GM12878 (cell line): ENCODE measurements at regions not wholly inside any gene's neighbourhood (a gene's known extent, or its start where the extent isn't known, plus 50 kb on each side); places are given as distances from the start of the nearest gene placed in this dataset.

ENCODE experiments used
- ATAC-seq: fragments of 200-7000 bp; cut with Tn5 transposase; 3 replicates; pipeline ENCODE4 v1.9.1; 2020; ENCODE audit warnings: mild to moderate bottlenecking, moderate library complexity
- BruUV-seq: library from RNA; stranded (reverse); fragments of 400-500 nt; replicated peaks from 2 replicates; lab custom pipeline; 2021; lab: Mats Ljungman, UMichigan
- CTCF ChIA-PET: fragments of 300-600 bp; sonication (Branson Sonifier 250); formaldehyde crosslinking; extraction: SDS; loops from one replicate; lab custom pipeline; 2021; ENCODE audit warnings: inconsistent platforms; lab: Yijun Ruan, JAX
- POLR2A ChIA-PET: fragments of 350-600 bp; formaldehyde crosslinking; extraction: SDS; loops from one replicate; lab custom pipeline; 2021; ENCODE audit warnings: inconsistent platforms; lab: Charles Lee
- RAD21 ChIA-PET: fragments of 300-600 bp; sonication (Branson Sonifier 250); formaldehyde crosslinking; loops from one replicate; lab custom pipeline; 2023; ENCODE audit warnings: antibody characterized with exemption; ENCODE audit not compliant: unreplicated experiment; lab: Charles Lee
- SMC1A ChIA-PET: fragments of 300-600 bp; sonication (Branson Sonifier 250); formaldehyde crosslinking; loops from one replicate; lab custom pipeline; 2023; ENCODE audit not compliant: unreplicated experiment, uncharacterized antibody; lab: Charles Lee
- DNase-seq: peaks from one replicate; pipeline ENCODE4 v3.0.0-alpha.2; 2011; ENCODE audit warnings: low read depth, low spot score
- FAIRE-seq: peaks from 3 replicates; lab custom pipeline; 2011; peaks lifted over from hg19 to GRCh38; lab: Jason Lieb, UNC
- H2AFZ ChIP-seq: 2 replicates; pipeline ENCODE4 v1.6.0; 2011; ENCODE audit warnings: low read depth, low read length, control low read depth; ENCODE audit not compliant: control insufficient read depth
- H3K27ac ChIP-seq: 2 replicates; pipeline ENCODE4 v1.5.1; 2011; ENCODE audit warnings: control low read depth; ENCODE audit not compliant: control insufficient read depth, insufficient read depth
- H3K27me3 ChIP-seq, 2 experiments: replicated peaks in 1 of 2; 2 replicates each; pipeline versions ENCODE4 v1.6.0 to v1.6.1; 2011; ENCODE audit warnings: low read length in 1 of 2; ENCODE audit not compliant: control insufficient read depth in 2 of 2, insufficient read depth in 2 of 2
- H3K36me3 ChIP-seq, 2 experiments: 2 replicates each; pipeline ENCODE4 v1.5.1; 2011; ENCODE audit warnings: low read length in 1 of 2; ENCODE audit not compliant: control insufficient read depth in 2 of 2, insufficient read depth in 2 of 2
- H3K4me1 ChIP-seq: 2 replicates; pipeline ENCODE4 v1.6.1; 2011; ENCODE audit warnings: mild to moderate bottlenecking, low read length, moderate library complexity, mixed read lengths; ENCODE audit not compliant: control insufficient read depth, insufficient read depth
- H3K4me2 ChIP-seq: 2 replicates; pipeline ENCODE4 v1.6.0; 2011; ENCODE audit warnings: control low read depth; ENCODE audit not compliant: control insufficient read depth, insufficient read depth
- H3K4me3 ChIP-seq: fragments of 200-600 bp; sonication (generic); 2 replicates; pipeline ENCODE4 v1.5.1; 2016
- H3K79me2 ChIP-seq: 2 replicates; pipeline ENCODE4 v1.6.0; 2011; ENCODE audit warnings: low read length; ENCODE audit not compliant: control insufficient read depth, insufficient read depth
- H3K9ac ChIP-seq: 2 replicates; pipeline ENCODE4 v1.8.0; 2011; ENCODE audit warnings: low read length, control low read depth, mixed read lengths; ENCODE audit not compliant: control insufficient read depth, insufficient read depth
- H3K9me3 ChIP-seq: replicated peaks from 3 replicates; pipeline ENCODE4 v1.5.1; 2011; ENCODE audit warnings: mild to moderate bottlenecking, low read length; ENCODE audit not compliant: control insufficient read depth, insufficient read depth
- H4K20me1 ChIP-seq: 2 replicates; pipeline ENCODE4 v1.6.0; 2011; ENCODE audit not compliant: control insufficient read depth, insufficient read depth
- BACH1 ChIP-seq: fragments of 450-650 bp; IDR thresholded peaks from 2 replicates; pipeline ENCODE4 v1.6.1; 2017; ENCODE audit warnings: mild to moderate bottlenecking, borderline replicate concordance
- CHD1 ChIP-seq: IDR thresholded peaks from 2 replicates; pipeline ENCODE4 v1.6.1; 2012; ENCODE audit warnings: low read depth, low read length, improper control_type of control experiment
- CHD4 ChIP-seq: fragments of 200-600 bp; sonication (generic); IDR thresholded peaks from 2 replicates; pipeline ENCODE4 v1.6.1; 2016; ENCODE audit warnings: mild to moderate bottlenecking
- MTA3 ChIP-seq: IDR thresholded peaks from 2 replicates; pipeline ENCODE4 v1.6.1; 2012; ENCODE audit warnings: low read length, inconsistent platforms, borderline replicate concordance
- RAD21 ChIP-seq: IDR thresholded peaks from 2 replicates; pipeline ENCODE4 v1.6.1; 2011; ENCODE audit warnings: mild to moderate bottlenecking, low read depth, low read length, moderate library complexity; ENCODE audit not compliant: insufficient read depth
- RCOR1 ChIP-seq: conservative IDR thresholded peaks from 2 replicates; pipeline ENCODE4 v1.6.1; 2012; ENCODE audit warnings: low read depth, low read length, improper control_type of control experiment
- RUNX3 ChIP-seq: IDR thresholded peaks from 2 replicates; pipeline ENCODE4 v1.6.1; 2012; ENCODE audit warnings: low read length, inconsistent platforms
- SMAD5 ChIP-seq: IDR thresholded peaks from 2 replicates; pipeline ENCODE4 v1.6.1; 2016; ENCODE audit warnings: antibody characterized with exemption, low read depth
- SMC3 ChIP-seq: IDR thresholded peaks from 2 replicates; pipeline ENCODE4 v1.6.1; 2011; ENCODE audit warnings: low read length, improper control_type of control experiment, borderline replicate concordance
- whole genome bisulfite sequencing: methylation state at CpG from one replicate; pipeline ENCODE4 v1.1.6; 2016; ENCODE audit warnings: low lambda C conversion rate; ENCODE audit not compliant: insufficient replicate concordance, insufficient coverage; ENCODE audit errors: missing lambda C conversion rate; 5-methylcytosine and 5-hydroxymethylcytosine counted together
- in situ Hi-C: fragments of 300-500 bp; cut with MboI; formaldehyde crosslinking; loops from 9 replicates; pipeline ENCODE4 v1.14.3; 2018; ENCODE audit warnings: mixed read lengths
- intact Hi-C: fragments of 100-400 bp; cut with micrococcal nuclease; formaldehyde crosslinking; loops from one replicate; pipeline ENCODE4 v1.14.2; 2022; ENCODE audit not compliant: unreplicated experiment
- TF ChIP-seq, protein P1 (sequence below), 3 experiments: IDR thresholded peaks in 2 of 3; conservative IDR thresholded peaks in 1 of 3; 2 replicates each; pipeline ENCODE4 v1.5.1; 2011; ENCODE audit warnings: low read depth in 3 of 3, low read length in 3 of 3, mild to moderate bottlenecking in 3 of 3, control low read depth in 2 of 3, moderate library complexity in 2 of 3, inconsistent platforms in 1 of 3, mixed read lengths in 1 of 3; ENCODE audit not compliant: control insufficient read depth in 2 of 3, insufficient read depth in 1 of 3; ENCODE audit errors: extremely low read depth in 1 of 3
- TF ChIP-seq, protein P2 (sequence below): fragments of 450-650 bp; IDR thresholded peaks from 2 replicates; pipeline ENCODE4 v1.6.1; 2017; ENCODE audit warnings: borderline replicate concordance
- TF ChIP-seq, protein P3 (sequence below): fragments of 450-650 bp; IDR thresholded peaks from 2 replicates; pipeline ENCODE4 v1.6.1; 2018; ENCODE audit warnings: borderline replicate concordance, mild to moderate bottlenecking; ENCODE audit not compliant: partially characterized antibody

DNA sequence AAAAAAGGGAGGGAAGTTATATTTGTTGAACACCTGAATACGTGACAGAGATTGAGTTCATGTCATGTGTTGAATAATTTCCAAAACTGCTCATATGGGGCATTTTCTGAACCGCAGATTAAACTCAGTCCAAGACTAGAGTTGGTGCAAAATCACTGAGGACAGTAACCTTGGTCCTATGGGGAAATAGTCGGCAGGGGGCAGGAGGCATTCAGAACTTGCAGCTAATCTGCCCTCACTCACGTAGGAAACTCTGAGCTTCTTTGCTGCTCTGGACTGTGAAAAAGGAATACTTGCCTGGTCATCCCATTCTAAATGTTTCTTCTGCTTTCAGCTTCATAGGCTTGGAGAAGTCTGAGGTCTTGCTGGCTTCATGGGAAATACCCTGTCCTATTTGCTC, 228.3 kb upstream of the ZP4 start:
- CTCF ChIA-PET, result interaction anchor here (0.6 to 2.8 kb wide), 16 partner anchors 8 to 255 kb away, joined by 3 to 10 read pairs (median 4); no protein-coding TSS in a partner anchor
- BruUV-seq, result no TSS peak
- RAD21 ChIA-PET, result interaction anchor here (0.6 to 1.9 kb wide), 7 partner anchors 17 to 255 kb away, joined by 3 to 6 read pairs (median 4); no protein-coding TSS in a partner anchor
- H3K36me3 ChIP-seq, result no peaks in the 10 kb centered on the region
- intact Hi-C loops, result no loop called here
- no peaks in the 10 kb centered on the region; the same call in 2 of the 3 replicates for H3K9me3 ChIP-seq
- ATAC-seq, result peak; percentile 79
- no peak overlapping the region for H3K27ac ChIP-seq
- H4K20me1 ChIP-seq, result no peaks in the 10 kb centered on the region
- in situ Hi-C loops, result no loop called here
- SMC1A ChIA-PET, result interaction anchor here (0.7 to 1.9 kb wide), 10 partner anchors 10 to 255 kb away, joined by 3 to 15 read pairs (median 4); no protein-coding TSS in a partner anchor
- POLR2A ChIA-PET, result interaction anchor here (0.8 kb wide), 1 partner anchor 15 kb away, joined by 4 read pairs; no protein-coding TSS in a partner anchor
- 0% methylated on average over 4 of the region's 4 CpGs for WGBS
- H3K27me3 ChIP-seq, result no peaks in the 10 kb centered on the region
- H3K4me1 ChIP-seq, result no peaks in the 10 kb centered on the region
- no peak overlapping the region for H3K9ac ChIP-seq
- no peak overlapping the region for H2AFZ ChIP-seq
- TF ChIP-seq RAD21 (peak; percentile 15; the same call in 1 of the 2 replicates), BACH1 (no peak)
- TF ChIP-seq, protein P1, sequence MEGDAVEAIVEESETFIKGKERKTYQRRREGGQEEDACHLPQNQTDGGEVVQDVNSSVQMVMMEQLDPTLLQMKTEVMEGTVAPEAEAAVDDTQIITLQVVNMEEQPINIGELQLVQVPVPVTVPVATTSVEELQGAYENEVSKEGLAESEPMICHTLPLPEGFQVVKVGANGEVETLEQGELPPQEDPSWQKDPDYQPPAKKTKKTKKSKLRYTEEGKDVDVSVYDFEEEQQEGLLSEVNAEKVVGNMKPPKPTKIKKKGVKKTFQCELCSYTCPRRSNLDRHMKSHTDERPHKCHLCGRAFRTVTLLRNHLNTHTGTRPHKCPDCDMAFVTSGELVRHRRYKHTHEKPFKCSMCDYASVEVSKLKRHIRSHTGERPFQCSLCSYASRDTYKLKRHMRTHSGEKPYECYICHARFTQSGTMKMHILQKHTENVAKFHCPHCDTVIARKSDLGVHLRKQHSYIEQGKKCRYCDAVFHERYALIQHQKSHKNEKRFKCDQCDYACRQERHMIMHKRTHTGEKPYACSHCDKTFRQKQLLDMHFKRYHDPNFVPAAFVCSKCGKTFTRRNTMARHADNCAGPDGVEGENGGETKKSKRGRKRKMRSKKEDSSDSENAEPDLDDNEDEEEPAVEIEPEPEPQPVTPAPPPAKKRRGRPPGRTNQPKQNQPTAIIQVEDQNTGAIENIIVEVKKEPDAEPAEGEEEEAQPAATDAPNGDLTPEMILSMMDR (IDR thresholded peaks at IDR 0.05 in 2 of 3, conservative IDR thresholded peaks at IDR 0.05 in 1 of 3; ENCODE audit: control insufficient read depth in 2 of 3, extremely low read depth in 1 of 3, insufficient read depth in 1 of 3, low read depth in 3 of 3, low read length in 3 of 3), result peak in 1 of 3 experiments; percentile 21; a peak in 2 of 6 replicates
- H3K79me2 ChIP-seq, result no peaks in the 10 kb centered on the region
- DNase-seq, result no peak
- no peak overlapping the region for H3K4me3 ChIP-seq
- no peak overlapping the region for H3K4me2 ChIP-seq
- FAIRE-seq, result no peak

DNA sequence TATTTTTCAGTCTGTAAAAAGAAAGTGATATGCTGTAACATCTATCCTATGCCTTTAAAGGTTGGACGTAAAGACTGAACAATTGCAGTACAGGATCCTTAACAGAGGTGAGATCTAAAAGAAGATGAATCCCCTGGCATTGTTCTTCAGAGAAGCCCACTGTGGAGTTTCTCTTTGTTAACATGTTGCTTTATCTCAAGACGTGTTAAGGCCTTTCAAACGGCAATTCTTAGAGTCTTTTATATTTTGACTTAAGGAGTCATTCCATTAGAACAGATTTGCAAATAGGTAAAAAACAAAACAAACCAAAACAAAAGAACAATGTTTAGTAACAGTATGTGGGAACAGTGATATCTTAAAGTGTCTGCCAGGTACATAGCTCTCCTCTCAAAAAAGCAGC, 225.1 kb upstream of the ZP4 start:
- H4K20me1 ChIP-seq, result no peaks in the 10 kb centered on the region
- ATAC-seq (no peak), FAIRE-seq (no peak), DNase-seq (no peak)
- no peak overlapping the region for H2AFZ ChIP-seq
- no peak overlapping the region for H3K9ac ChIP-seq
- H3K27ac ChIP-seq, result no peak overlapping the region
- 19% methylated on average over 3 of the region's 3 CpGs for WGBS
- H3K9me3 ChIP-seq, result no peaks in the 10 kb centered on the region; the same call in 2 of the 3 replicates
- no peak overlapping the region for H3K4me2 ChIP-seq
- SMC1A ChIA-PET, result no interaction called here
- intact Hi-C loops (no loop called here), in situ Hi-C loops (no loop called here)
- H3K4me1 ChIP-seq, result no peaks in the 10 kb centered on the region
- H3K27me3 ChIP-seq, result no peaks in the 10 kb centered on the region
- CTCF ChIA-PET, result interaction anchor here (0.9 kb wide), 1 partner anchor 251 kb away, joined by 3 read pairs; no protein-coding TSS in a partner anchor
- H3K79me2 ChIP-seq, result no peaks in the 10 kb centered on the region
- RAD21 ChIA-PET, result no interaction called here
- POLR2A ChIA-PET, result no interaction called here
- no TSS peak for BruUV-seq
- no peaks in the 10 kb centered on the region for H3K36me3 ChIP-seq
- H3K4me3 ChIP-seq, result no peak overlapping the region
- TF ChIP-seq RUNX3 (no peak), MTA3 (no peak), CHD1 (no peak), CHD4 (no peak), RCOR1 (no peak), SMAD5 (no peak), SMC3 (no peak)
- TF ChIP-seq, protein P2, sequence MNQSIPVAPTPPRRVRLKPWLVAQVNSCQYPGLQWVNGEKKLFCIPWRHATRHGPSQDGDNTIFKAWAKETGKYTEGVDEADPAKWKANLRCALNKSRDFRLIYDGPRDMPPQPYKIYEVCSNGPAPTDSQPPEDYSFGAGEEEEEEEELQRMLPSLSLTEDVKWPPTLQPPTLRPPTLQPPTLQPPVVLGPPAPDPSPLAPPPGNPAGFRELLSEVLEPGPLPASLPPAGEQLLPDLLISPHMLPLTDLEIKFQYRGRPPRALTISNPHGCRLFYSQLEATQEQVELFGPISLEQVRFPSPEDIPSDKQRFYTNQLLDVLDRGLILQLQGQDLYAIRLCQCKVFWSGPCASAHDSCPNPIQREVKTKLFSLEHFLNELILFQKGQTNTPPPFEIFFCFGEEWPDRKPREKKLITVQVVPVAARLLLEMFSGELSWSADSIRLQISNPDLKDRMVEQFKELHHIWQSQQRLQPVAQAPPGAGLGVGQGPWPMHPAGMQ, result no peak
- TF ChIP-seq, protein P3, sequence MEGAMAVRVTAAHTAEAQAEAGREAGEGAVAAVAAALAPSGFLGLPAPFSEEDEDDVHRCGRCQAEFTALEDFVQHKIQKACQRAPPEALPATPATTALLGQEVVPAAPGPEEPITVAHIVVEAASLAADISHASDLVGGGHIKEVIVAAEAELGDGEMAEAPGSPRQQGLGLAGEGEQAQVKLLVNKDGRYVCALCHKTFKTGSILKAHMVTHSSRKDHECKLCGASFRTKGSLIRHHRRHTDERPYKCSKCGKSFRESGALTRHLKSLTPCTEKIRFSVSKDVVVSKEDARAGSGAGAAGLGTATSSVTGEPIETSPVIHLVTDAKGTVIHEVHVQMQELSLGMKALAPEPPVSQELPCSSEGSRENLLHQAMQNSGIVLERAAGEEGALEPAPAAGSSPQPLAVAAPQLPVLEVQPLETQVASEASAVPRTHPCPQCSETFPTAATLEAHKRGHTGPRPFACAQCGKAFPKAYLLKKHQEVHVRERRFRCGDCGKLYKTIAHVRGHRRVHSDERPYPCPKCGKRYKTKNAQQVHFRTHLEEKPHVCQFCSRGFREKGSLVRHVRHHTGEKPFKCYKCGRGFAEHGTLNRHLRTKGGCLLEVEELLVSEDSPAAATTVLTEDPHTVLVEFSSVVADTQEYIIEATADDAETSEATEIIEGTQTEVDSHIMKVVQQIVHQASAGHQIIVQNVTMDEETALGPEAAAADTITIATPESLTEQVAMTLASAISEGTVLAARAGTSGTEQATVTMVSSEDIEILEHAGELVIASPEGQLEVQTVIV, result no peak
